H9 (cell line): ENCODE measurements at regions not wholly inside any gene's neighbourhood (a gene's known extent, or its start where the extent isn't known, plus 50 kb on each side); places are given as distances from the start of the nearest gene placed in this dataset.

Experiments
- DNase-seq: peaks from one replicate; pipeline ENCODE4 v3.0.0-alpha.2; 2017
- H2AFZ ChIP-seq: one replicate; pipeline ENCODE4 v1.6.1; 2013; ENCODE audit warnings: mild to moderate bottlenecking, low read length, control low read depth, moderate library complexity
- H2AK5ac ChIP-seq: 2 replicates; pipeline ENCODE4 v1.6.1; 2013; ENCODE audit warnings: low read length, control low read depth, mixed read lengths; ENCODE audit not compliant: insufficient read length
- H2BK120ac ChIP-seq: one replicate; pipeline ENCODE4 v1.6.1; 2013; ENCODE audit warnings: low read depth, mild to moderate bottlenecking, low read length, control low read depth, inconsistent platforms; ENCODE audit not compliant: poor library complexity, severe bottlenecking
- H2BK12ac ChIP-seq: 2 replicates; pipeline ENCODE4 v1.6.1; 2013; ENCODE audit warnings: low read length, control low read depth, mixed read lengths, low read depth; ENCODE audit not compliant: insufficient read length
- H2BK15ac ChIP-seq: 2 replicates; pipeline ENCODE4 v1.6.1; 2013; ENCODE audit warnings: low read depth, low read length, control low read depth
- H2BK20ac ChIP-seq: one replicate; pipeline ENCODE4 v1.6.1; 2013; ENCODE audit warnings: low read depth, mild to moderate bottlenecking, low read length, control low read depth, inconsistent platforms; ENCODE audit not compliant: poor library complexity, severe bottlenecking
- H2BK5ac ChIP-seq: 2 replicates; pipeline ENCODE4 v1.6.1; 2013; ENCODE audit warnings: low read length, control low read depth, mixed read lengths; ENCODE audit not compliant: insufficient read length
- H3K14ac ChIP-seq: 2 replicates; pipeline ENCODE4 v1.6.1; 2013; ENCODE audit warnings: low read length, control low read depth; ENCODE audit not compliant: insufficient read depth
- H3K18ac ChIP-seq: 2 replicates; pipeline ENCODE4 v1.6.1; 2013; ENCODE audit warnings: low read depth, mild to moderate bottlenecking, mixed read lengths, low read length, control low read depth; ENCODE audit not compliant: insufficient read length
- H3K23ac ChIP-seq: 2 replicates; pipeline ENCODE4 v1.6.1; 2013; ENCODE audit warnings: low read length, control low read depth, mixed read lengths, low read depth; ENCODE audit not compliant: insufficient read length
- H3K23me2 ChIP-seq: 2 replicates; pipeline ENCODE4 v1.6.1; 2013; ENCODE audit warnings: low read depth, mild to moderate bottlenecking, mixed read lengths, low read length, control low read depth; ENCODE audit not compliant: insufficient read length, poor library complexity, severe bottlenecking
- H3K27ac ChIP-seq: 2 replicates; pipeline ENCODE4 v1.5.1; 2013; ENCODE audit warnings: low read length, control low read depth, mixed read lengths, low read depth; ENCODE audit not compliant: insufficient read length
- H3K27me3 ChIP-seq: 2 replicates; pipeline ENCODE4 v1.6.1; 2013; ENCODE audit warnings: low read length, control low read depth, inconsistent platforms; ENCODE audit not compliant: insufficient read depth
- H3K4ac ChIP-seq: 2 replicates; pipeline ENCODE4 v1.6.1; 2013; ENCODE audit warnings: low read depth, mild to moderate bottlenecking, control low read depth, inconsistent platforms, low read length, moderate library complexity
- H3K4me1 ChIP-seq: 2 replicates; pipeline ENCODE4 v1.6.1; 2013; ENCODE audit warnings: low read length, control low read depth, inconsistent platforms; ENCODE audit not compliant: insufficient read depth
- H3K4me2 ChIP-seq: 2 replicates; pipeline ENCODE4 v1.6.1; 2013; ENCODE audit warnings: low read length, control low read depth, mixed read lengths; ENCODE audit not compliant: insufficient read length, insufficient read depth
- H3K56ac ChIP-seq: 2 replicates; pipeline ENCODE4 v1.6.1; 2013; ENCODE audit warnings: low read depth, mild to moderate bottlenecking, mixed read lengths, low read length, control low read depth; ENCODE audit not compliant: insufficient read length
- H3K79me1 ChIP-seq: 2 replicates; pipeline ENCODE4 v1.6.1; 2013; ENCODE audit warnings: low read depth, mild to moderate bottlenecking, moderate library complexity, low read length, control low read depth, inconsistent platforms; ENCODE audit not compliant: insufficient read depth, poor library complexity, severe bottlenecking
- H3K79me2 ChIP-seq: 2 replicates; pipeline ENCODE4 v1.6.1; 2013; ENCODE audit warnings: low read length, control low read depth, inconsistent platforms; ENCODE audit not compliant: insufficient read depth
- H3K9ac ChIP-seq: 2 replicates; pipeline ENCODE4 v1.6.1; 2013; ENCODE audit warnings: low read length, control low read depth, mixed read lengths; ENCODE audit not compliant: insufficient read length; ENCODE audit errors: extremely low read depth
- H3K9me3 ChIP-seq: one replicate; pipeline ENCODE4 v1.6.1; 2013; ENCODE audit warnings: low read depth, low read length, inconsistent platforms; ENCODE audit not compliant: control insufficient read depth
- H3T11ph ChIP-seq: one replicate; pipeline ENCODE4 v1.6.1; 2013; ENCODE audit warnings: mild to moderate bottlenecking, low read length, control low read depth, inconsistent platforms
- H4K20me1 ChIP-seq: one replicate; pipeline ENCODE4 v1.6.1; 2013; ENCODE audit not compliant: control insufficient read depth, insufficient read length, insufficient read depth
- H4K5ac ChIP-seq: 2 replicates; pipeline ENCODE4 v1.6.1; 2013; ENCODE audit warnings: low read depth, mild to moderate bottlenecking, mixed read lengths, low read length, control low read depth; ENCODE audit not compliant: insufficient read length
- H4K8ac ChIP-seq: replicated peaks from 2 replicates; pipeline ENCODE4 v1.6.1; 2013; ENCODE audit warnings: low read length, control low read depth, mixed read lengths, low read depth; ENCODE audit not compliant: insufficient read length
- H4K91ac ChIP-seq: 2 replicates; pipeline ENCODE4 v1.6.1; 2013; ENCODE audit warnings: low read depth, mild to moderate bottlenecking, moderate library complexity, mixed read lengths, low read length, control low read depth; ENCODE audit not compliant: insufficient read length
- H3K27ac Mint-ChIP-seq, 3 experiments: 2 replicates in 2 of 3; 3 replicates in 1 of 3; pipeline ENCODE4 v1.8.0; 2020 to 2021; ENCODE audit warnings: mixed read lengths in 3 of 3, mild to moderate bottlenecking in 1 of 3, moderate library complexity in 1 of 3
- H3K27me3 Mint-ChIP-seq: 2 replicates; pipeline ENCODE4 v1.8.0; 2021; ENCODE audit warnings: low read depth, mild to moderate bottlenecking, moderate library complexity, mixed read lengths
- H3K36me3 Mint-ChIP-seq, 3 experiments: 2 replicates in 2 of 3; 3 replicates in 1 of 3; pipeline ENCODE4 v1.8.0; 2020 to 2021; ENCODE audit warnings: low read depth in 3 of 3, mixed read lengths in 3 of 3; ENCODE audit not compliant: insufficient read depth in 1 of 3
- H3K4me1 Mint-ChIP-seq, 2 experiments: 2 replicates each; pipeline ENCODE4 v1.8.0; 2020; ENCODE audit warnings: mixed read lengths in 2 of 2
- H3K4me3 Mint-ChIP-seq, 2 experiments: 2 replicates in 1 of 2; 3 replicates in 1 of 2; pipeline ENCODE4 v1.8.0; 2020 to 2021; ENCODE audit warnings: mild to moderate bottlenecking in 2 of 2, mixed read lengths in 2 of 2, moderate library complexity in 1 of 2
- H3K9me3 Mint-ChIP-seq, 2 experiments: 2 replicates in 1 of 2; 3 replicates in 1 of 2; pipeline ENCODE4 v1.8.0; 2020; ENCODE audit warnings: mild to moderate bottlenecking in 2 of 2, mixed read lengths in 2 of 2, moderate library complexity in 1 of 2
- WGBS: extraction: QIAGEN DNeasy Blood & Tissue Kit; methylation state at CpG from one replicate; pipeline ENCODE4 v1.1.7; 2013; ENCODE audit warnings: missing lambda C conversion rate, low lambda C conversion rate, mixed read lengths; ENCODE audit not compliant: insufficient read length; ENCODE audit errors: extremely low coverage; 5-methylcytosine and 5-hydroxymethylcytosine counted together
- TF ChIP-seq, protein P1 (sequence below): fragments of 200-600 bp; sonication (generic); conservative IDR thresholded peaks from 3 replicates; pipeline ENCODE4 v1.8.0; 2021; ENCODE audit warnings: antibody characterized with exemption, mild to moderate bottlenecking

- Histone ChIP-seq H2AK5ac (no peak overlapping the region), H2BK120ac (no peak overlapping the region), H4K5ac (no peak overlapping the region), H2BK12ac (no peak overlapping the region), H3K79me2 (no peaks in the 10 kb centered on the region), H2BK5ac (no peak overlapping the region), H4K20me1 (no peaks in the 10 kb centered on the region), H3K27me3 (no peaks in the 10 kb centered on the region), H4K91ac (no peak overlapping the region), H3T11ph (no peak overlapping the region), H3K4me1 (no peaks in the 10 kb centered on the region), H3K4me2 (no peak overlapping the region), H3K14ac (no peak overlapping the region), H3K9ac (no peak overlapping the region), H3K27ac (no peak overlapping the region), H2BK15ac (no peak overlapping the region), H2AFZ (no peak overlapping the region), H3K79me1 (no peaks in the 10 kb centered on the region), H3K23ac (no peak overlapping the region), H2BK20ac (no peak overlapping the region), H3K23me2 (no peaks in the 10 kb centered on the region), H4K8ac (no peak overlapping the region), H3K9me3 (peaks cover 14% of the 10 kb centered on the region), H3K18ac (no peak overlapping the region), H3K56ac (no peak overlapping the region), H3K4ac (no peak overlapping the region)
- Mint-ChIP-seq H3K4me3 (no peak overlapping the region), H3K27ac (no peak overlapping the region; a peak in 1 of 7 replicates), H3K27me3 (no peaks in the 10 kb centered on the region; the same call in 1 of the 2 replicates), H3K4me1 (no peaks in the 10 kb centered on the region), H3K9me3 (peaks cover 33 to 65% of the 10 kb centered on the region in 2 experiments), H3K36me3 (peaks cover 0 to 15% (median 2%) of the 10 kb centered on the region in 3 experiments; a peak in 4 of 7 replicates)
- no CpG with 5 or more reads among the region's 2 CpGs for WGBS
- TF ChIP-seq, protein P1, sequence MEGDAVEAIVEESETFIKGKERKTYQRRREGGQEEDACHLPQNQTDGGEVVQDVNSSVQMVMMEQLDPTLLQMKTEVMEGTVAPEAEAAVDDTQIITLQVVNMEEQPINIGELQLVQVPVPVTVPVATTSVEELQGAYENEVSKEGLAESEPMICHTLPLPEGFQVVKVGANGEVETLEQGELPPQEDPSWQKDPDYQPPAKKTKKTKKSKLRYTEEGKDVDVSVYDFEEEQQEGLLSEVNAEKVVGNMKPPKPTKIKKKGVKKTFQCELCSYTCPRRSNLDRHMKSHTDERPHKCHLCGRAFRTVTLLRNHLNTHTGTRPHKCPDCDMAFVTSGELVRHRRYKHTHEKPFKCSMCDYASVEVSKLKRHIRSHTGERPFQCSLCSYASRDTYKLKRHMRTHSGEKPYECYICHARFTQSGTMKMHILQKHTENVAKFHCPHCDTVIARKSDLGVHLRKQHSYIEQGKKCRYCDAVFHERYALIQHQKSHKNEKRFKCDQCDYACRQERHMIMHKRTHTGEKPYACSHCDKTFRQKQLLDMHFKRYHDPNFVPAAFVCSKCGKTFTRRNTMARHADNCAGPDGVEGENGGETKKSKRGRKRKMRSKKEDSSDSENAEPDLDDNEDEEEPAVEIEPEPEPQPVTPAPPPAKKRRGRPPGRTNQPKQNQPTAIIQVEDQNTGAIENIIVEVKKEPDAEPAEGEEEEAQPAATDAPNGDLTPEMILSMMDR, result no peak
- DNase-seq, result no peak
Observed at GRCh38 chrX:121754301-121754700, 706.9 kb downstream of the GLUD2 start.
